Duodenal mucosa (tissue), 2 donors: ENCODE measurements at regions not wholly inside any gene's neighbourhood (a gene's known extent, or its start where the extent isn't known, plus 50 kb on each side); places are given as distances from the start of the nearest gene placed in this dataset.
A peak's percentile ranks its signal among the peaks of the same experiment; 100 is the strongest.
"Not testable (repeated sequence)": the region's sequence is repeated elsewhere in the genome, so short reads cannot be mapped to it uniquely, and the experiment has no call there.

Experiments
- H3K27ac ChIP-seq: one replicate; pipeline ENCODE4 v1.7.0; 2013; ENCODE audit warnings: low read depth, low read length
- H3K27me3 ChIP-seq, 2 donors: one replicate each; pipeline ENCODE4 v1.7.0; 2013; ENCODE audit warnings: low read length in 2 of 2, control low read depth in 1 of 2; ENCODE audit not compliant: insufficient read depth in 2 of 2, control insufficient read depth in 1 of 2
- H3K36me3 ChIP-seq, 2 donors: one replicate each; pipeline ENCODE4 v1.7.0; 2013; ENCODE audit warnings: low read length in 2 of 2, control low read depth in 1 of 2; ENCODE audit not compliant: insufficient read depth in 2 of 2, control insufficient read depth in 1 of 2
- H3K4me1 ChIP-seq, 2 donors: one replicate each; pipeline ENCODE4 v1.7.0; 2013; ENCODE audit warnings: low read length in 2 of 2, control low read depth in 1 of 2; ENCODE audit not compliant: insufficient read depth in 2 of 2, control insufficient read depth in 1 of 2
- H3K4me3 ChIP-seq, 2 donors: one replicate each; pipeline ENCODE4 v1.7.0; 2013; ENCODE audit warnings: low read length in 2 of 2, low read depth in 1 of 2
- H3K9ac ChIP-seq, 2 donors: one replicate each; pipeline ENCODE4 v1.7.0; 2013; ENCODE audit warnings: low read length in 2 of 2, low read depth in 1 of 2
- H3K9me3 ChIP-seq, 2 donors: one replicate each; pipeline ENCODE4 v1.7.0; 2013; ENCODE audit warnings: low read length in 2 of 2, control low read depth in 1 of 2; ENCODE audit not compliant: control insufficient read depth in 1 of 2

DNA sequence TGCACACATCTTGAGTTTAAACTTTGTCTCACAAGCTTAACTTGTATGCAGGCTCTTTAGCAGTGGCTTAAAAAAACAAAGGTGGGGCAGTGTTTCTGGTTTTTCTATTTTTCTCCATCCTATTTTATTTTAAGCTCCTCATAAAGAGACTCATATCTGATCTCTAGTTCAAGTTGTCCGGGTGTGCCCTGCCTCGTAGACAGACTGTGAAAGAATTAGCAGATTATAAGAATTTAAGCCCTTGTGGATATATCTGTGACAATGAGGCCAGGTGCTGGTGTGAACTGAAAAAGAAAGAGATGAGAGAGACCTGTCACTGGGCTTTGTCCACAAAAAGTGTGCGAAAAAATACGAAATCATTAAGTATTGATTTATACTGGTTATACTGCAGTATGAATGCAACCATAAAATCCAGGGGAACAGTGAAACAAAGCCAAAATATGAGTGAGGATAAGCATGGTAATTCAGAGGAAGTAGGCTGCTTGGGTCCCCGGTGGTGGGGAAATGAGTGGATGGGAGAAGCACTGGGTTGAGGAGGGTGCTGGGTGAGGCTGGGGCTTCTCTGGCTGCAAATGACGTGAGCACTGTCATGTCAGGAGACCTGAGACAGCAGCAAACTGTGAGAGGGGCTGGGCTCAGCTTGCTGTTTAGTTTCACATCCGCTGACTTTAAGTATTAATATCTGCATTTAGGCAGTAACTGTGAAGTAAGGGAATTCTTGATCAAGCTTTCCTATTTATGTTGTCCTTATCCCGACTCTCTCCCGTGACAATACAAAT lies 179.7 kb upstream of the ANKRD55 start:
- Histone ChIP-seq H3K27me3 (no peaks in the 10 kb centered on the region), H3K36me3 (no peaks in the 10 kb centered on the region), H3K4me3 (no peak overlapping the region), H3K9ac (no peak overlapping the region), H3K9me3 (no peaks in the 10 kb centered on the region), H3K4me1 (peaks cover 5 to 11% of the 10 kb centered on the region in 2 donors), H3K27ac (no peak overlapping the region)

GRCh38 chr5:56410696-56411095 lies 177.6 kb upstream of the ANKRD55 start:
- Histone ChIP-seq H3K36me3 (no peaks in the 10 kb centered on the region), H3K9me3 (no peaks in the 10 kb centered on the region), H3K4me3 (no peak overlapping the region), H3K4me1 (peaks cover 3 to 11% of the 10 kb centered on the region in 2 donors), H3K9ac (no peak overlapping the region), H3K27ac (no peak overlapping the region), H3K27me3 (no peaks in the 10 kb centered on the region)

DNA sequence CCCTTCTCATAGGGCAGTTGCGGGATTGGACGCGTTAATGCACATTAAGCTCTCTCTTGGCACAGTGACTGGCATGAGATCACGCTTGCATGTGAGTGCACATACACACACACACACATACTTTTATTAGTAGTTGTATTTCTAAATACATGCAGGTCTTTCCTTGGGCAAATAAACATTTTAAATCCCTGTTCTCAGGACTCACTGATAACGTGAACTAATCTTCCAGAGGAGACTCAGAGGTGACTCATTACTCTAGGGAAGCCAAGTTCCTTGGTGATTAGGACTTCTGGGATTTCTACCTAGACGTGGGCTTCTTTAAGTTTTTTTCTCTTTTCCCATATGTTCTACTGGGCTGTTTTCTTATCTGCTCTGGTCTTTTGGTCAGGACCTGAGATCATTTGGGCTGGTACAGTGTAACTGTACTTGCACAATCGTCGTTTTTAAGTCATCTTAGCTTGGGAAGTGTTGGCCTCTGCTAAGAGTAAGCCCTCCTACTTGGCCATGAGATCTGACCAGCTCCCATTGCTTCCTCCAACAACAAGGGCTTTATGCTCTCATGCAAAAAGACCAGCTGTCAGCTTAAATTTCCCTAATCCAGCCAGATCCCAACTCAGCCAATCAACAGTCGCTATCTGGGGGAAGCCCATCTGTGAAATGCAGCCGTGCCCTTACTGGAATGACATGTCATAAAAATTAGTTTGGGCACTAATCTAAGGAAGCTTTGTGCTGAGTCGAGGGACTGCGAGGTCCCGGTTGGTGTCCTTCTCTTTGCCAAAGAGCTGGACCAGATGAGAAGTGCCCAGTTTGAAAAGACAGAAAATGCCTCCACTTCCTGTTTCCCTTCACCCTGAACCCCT lies 176.4 kb upstream of the ANKRD55 start:
- H3K9me3 ChIP-seq, result no peaks in the 10 kb centered on the region
- no peaks in the 10 kb centered on the region for H3K36me3 ChIP-seq
- no peak overlapping the region for H3K27ac ChIP-seq
- H3K4me3 ChIP-seq, result peak overlapping the region in 1 of 2 donors; percentile 12
- H3K9ac ChIP-seq, result no peak overlapping the region
- H3K27me3 ChIP-seq, result no peaks in the 10 kb centered on the region
- H3K4me1 ChIP-seq, result peaks cover 0 to 11% of the 10 kb centered on the region in 2 donors

DNA sequence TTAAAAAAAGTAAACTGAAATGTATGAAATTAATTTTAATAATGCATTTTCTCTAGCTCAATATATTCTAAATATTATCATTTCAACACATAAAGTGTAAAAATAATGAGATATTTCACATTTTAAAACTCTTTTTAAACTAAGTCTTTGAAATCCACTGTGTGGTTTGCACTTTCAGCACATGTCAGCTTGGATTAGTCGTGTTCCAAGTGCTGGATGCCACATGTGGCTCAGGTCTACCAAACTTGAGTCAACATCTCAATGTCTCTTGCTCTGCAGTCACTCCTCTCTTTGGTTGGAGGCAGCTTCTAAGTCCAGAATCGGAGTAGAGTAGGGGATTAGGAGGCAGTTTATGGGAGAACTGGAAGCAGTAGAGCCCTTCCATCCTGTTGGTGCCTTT lies 173.7 kb upstream of the ANKRD55 start:
- H3K9ac ChIP-seq, result no peak overlapping the region
- H3K36me3 ChIP-seq, result no peaks in the 10 kb centered on the region
- no peak overlapping the region for H3K4me3 ChIP-seq
- H3K4me1 ChIP-seq, result peaks cover 3 to 16% of the 10 kb centered on the region in 2 donors
- H3K27me3 ChIP-seq, result no peaks in the 10 kb centered on the region
- H3K27ac ChIP-seq, result no peak overlapping the region
- H3K9me3 ChIP-seq, result no peaks in the 10 kb centered on the region

GRCh38 chr5:56406221-56406620 lies 173.1 kb upstream of the ANKRD55 start:
- H3K4me3 ChIP-seq, result no peak overlapping the region
- no peak overlapping the region for H3K27ac ChIP-seq
- no peaks in the 10 kb centered on the region for H3K9me3 ChIP-seq
- no peaks in the 10 kb centered on the region for H3K27me3 ChIP-seq
- H3K9ac ChIP-seq, result no peak overlapping the region
- no peaks in the 10 kb centered on the region for H3K36me3 ChIP-seq
- peaks cover 3 to 16% of the 10 kb centered on the region in 2 donors for H3K4me1 ChIP-seq

DNA sequence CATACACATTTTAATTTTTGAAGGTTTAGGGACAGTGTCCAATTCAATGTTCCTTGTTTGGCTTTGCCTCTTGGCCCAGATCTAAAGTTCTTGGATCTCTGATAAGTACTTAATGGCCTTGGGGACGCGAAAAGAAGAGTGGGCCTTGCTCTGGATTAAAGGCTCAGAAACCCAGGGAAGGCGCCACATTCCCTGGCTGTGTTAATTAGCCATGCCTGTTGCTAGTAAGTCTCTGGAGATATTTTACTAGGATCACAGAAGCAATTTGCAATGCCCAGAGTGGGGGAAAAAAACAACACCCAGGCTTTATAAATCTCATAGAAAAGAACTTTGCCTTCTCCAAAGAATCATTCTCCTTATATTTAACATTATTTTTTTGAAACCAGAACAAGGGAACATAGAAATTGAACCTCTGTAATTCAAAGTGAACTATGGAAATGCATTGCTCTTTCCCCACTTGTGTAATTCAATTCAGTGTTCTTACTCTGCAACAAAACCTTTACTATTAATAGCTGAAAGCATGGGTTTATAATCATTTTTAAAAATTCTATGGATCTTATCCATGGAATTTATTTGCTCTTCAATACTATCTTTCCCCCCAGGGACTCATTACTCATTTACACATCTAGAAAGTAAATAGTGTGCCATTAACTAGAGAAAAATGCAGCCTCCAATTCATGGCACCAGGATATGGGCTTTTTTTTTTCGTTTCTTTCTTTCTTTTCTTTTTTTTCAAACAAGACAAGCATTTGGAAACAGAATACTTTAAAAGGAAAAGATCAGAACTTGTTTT lies 172.2 kb upstream of the ANKRD55 start:
- no peaks in the 10 kb centered on the region for H3K36me3 ChIP-seq
- H3K4me3 ChIP-seq, result no peak overlapping the region
- no peak overlapping the region for H3K9ac ChIP-seq
- H3K4me1 ChIP-seq, result peaks cover 3 to 16% of the 10 kb centered on the region in 2 donors
- no peaks in the 10 kb centered on the region for H3K9me3 ChIP-seq
- no peak overlapping the region for H3K27ac ChIP-seq
- H3K27me3 ChIP-seq, result no peaks in the 10 kb centered on the region

DNA sequence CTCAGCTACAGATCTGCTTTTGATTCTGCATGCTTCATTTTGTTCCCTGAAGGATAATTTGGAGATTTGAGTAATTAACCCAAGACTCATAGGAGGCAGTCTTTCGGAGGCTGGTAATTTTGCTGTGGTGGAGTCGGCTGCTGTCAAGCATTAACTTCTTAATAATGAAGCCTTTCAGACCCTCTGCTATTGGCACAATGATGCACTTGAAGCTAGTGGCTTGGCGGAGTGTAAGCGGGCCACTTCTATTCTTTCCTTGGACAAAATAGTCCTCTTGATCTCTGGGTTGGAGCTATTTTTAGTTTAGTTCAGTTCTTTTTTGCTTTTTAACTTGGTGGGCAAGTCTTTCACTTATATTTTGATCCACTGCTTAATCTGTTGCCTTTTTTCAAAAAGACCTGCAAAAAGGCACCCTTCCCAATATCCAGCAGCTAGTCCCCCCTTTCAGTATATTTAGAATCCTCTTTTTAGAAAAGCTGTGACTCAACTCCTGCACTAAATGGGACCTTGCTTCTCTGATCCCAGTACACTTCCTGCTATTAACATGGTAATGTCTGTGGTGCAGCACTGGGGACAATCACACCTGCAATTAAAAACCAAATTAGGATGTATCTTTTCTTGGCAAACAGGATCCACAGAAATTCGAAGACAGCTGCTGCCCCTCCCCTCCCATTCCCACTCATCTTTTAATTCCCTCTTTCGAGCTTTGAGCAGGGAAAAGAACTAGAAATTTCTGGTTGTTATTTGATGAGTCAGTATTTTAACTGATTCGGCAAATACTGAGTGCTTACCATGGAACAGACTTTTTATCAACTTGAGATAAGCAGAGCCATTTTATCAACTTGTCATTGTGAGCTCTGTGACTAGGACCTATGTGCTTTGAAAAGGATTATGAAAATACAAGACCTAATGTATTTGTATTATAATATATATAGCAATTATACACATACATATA lies 169.4 kb upstream of the ANKRD55 start:
- Histone ChIP-seq H3K27me3 (no peaks in the 10 kb centered on the region), H3K36me3 (no peaks in the 10 kb centered on the region), H3K9ac (no peak overlapping the region), H3K4me1 (peaks cover 3 to 5% of the 10 kb centered on the region in 2 donors), H3K27ac (peak overlapping the region; percentile 30), H3K9me3 (no peaks in the 10 kb centered on the region), H3K4me3 (no peak overlapping the region)

- H3K4me3 ChIP-seq, H3K9me3 ChIP-seq, H3K9ac ChIP-seq, H3K36me3 ChIP-seq, H3K4me1 ChIP-seq, H3K27me3 ChIP-seq, H3K27ac ChIP-seq: not testable (repeated sequence)
Measured at GRCh38 chr5:56397796-56398195, 164.7 kb upstream of the ANKRD55 start.

- Histone ChIP-seq H3K36me3 (no peaks in the 10 kb centered on the region), H3K27me3 (no peaks in the 10 kb centered on the region), H3K4me3 (no peak overlapping the region), H3K27ac (no peak overlapping the region), H3K4me1 (no peaks in the 10 kb centered on the region), H3K9ac (no peak overlapping the region), H3K9me3 (no peaks in the 10 kb centered on the region)
Measured at GRCh38 chr5:56396634-56397033, 163.5 kb upstream of the ANKRD55 start.
